ENCODE measurements at regions not wholly inside any gene's neighbourhood (a gene's known extent, or its start where the extent isn't known, plus 50 kb on each side); places are given as distances from the start of the nearest gene placed in this dataset.
A peak's percentile ranks its signal among the peaks of the same experiment; 100 is the strongest.
"Not testable (repeated sequence)": the region's sequence is repeated elsewhere in the genome, so short reads cannot be mapped to it uniquely, and the experiment has no call there.

- DNase-seq (ENCODE audit: extremely low read depth in 1 of 4, low spot score in 3 of 4); POLR2A ChIA-PET; FAIRE-seq; H4K20me1 ChIP-seq (replicated peaks; ENCODE audit: control insufficient read depth, insufficient read depth, low read length); in situ Hi-C loops (cut with MboI); BruUV-seq (replicated peaks); H3K4me3 ChIP-seq; H3K9me1 ChIP-seq (ENCODE audit: control insufficient read depth, insufficient read depth, low read length); H3K4me2 ChIP-seq (ENCODE audit: insufficient read depth, low read length); intact Hi-C loops (cut with micrococcal nuclease); H3K9ac ChIP-seq (ENCODE audit: insufficient read depth in 1 of 2, low read depth in 2 of 2, low read length in 2 of 2); H3K27ac ChIP-seq (ENCODE audit: extremely low read depth, low read depth, low read length); H3K36me3 ChIP-seq (ENCODE audit: control insufficient read depth, insufficient read depth, low read length); H3K79me2 ChIP-seq (ENCODE audit: control insufficient read depth, insufficient read depth, low read length); ATAC-seq; CTCF ChIA-PET (ENCODE audit: low intra/inter-chr PET ratio); H3K4me1 ChIP-seq (replicated peaks in 1 of 2; ENCODE audit: control insufficient read depth in 2 of 2, insufficient read depth in 2 of 2, low read length in 2 of 2); H3K9me3 ChIP-seq (replicated peaks; ENCODE audit: control insufficient read depth, insufficient read depth, low read depth, low read length): not testable (repeated sequence)
- Histone ChIP-seq H3K27me3 (ENCODE audit: control insufficient read depth in 2 of 2, insufficient read depth in 2 of 2, low read length in 2 of 2) (peaks cover 9 to 32% of the 10 kb centered on the region in 2 experiments; a peak in 4 of 5 replicates), H2AFZ (ENCODE audit: low read depth, low read length) (peak overlapping the region; percentile 45; the same call in 1 of the 2 replicates)
- 0 out of 2 replicates have a peak, but pooled peaks have one; percentile 18 for TF ChIP-seq L3MBTL2 (IDR thresholded peaks at IDR 0.05)
- WGBS (ENCODE audit: insufficient coverage, low coverage, missing lambda C conversion rate): 35% methylated on average over 4 of the region's 4 CpGs
Measured at GRCh38 chr19:14270557-14270956, 64.6 kb upstream of the ADGRL1 start.

DNA sequence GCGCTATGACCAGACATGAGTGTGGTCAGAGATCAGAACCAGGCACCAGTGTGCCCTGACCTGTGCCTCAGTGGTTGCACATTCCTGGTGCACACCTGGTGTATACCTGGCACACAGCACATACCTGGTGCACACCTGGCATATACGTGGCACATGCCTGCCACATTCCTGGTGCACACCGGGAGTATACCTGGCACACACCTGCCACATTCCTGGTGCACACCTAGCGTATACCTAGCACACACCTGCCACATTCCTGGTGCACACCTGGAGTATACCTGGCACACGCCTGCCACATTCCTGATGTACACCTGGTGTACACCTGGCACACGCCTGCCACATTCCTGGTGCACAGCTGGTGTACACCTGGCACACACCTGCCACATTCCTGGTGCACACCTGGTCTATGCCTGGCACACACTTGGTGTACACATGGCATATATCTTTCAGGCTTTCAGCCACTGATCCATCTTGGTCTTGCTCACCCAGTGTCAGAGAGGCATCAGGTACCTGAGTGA lies 61.3 kb upstream of the ADGRL1 start:
- H3K36me3 ChIP-seq (ENCODE audit: control insufficient read depth, insufficient read depth, low read length): no peaks in the 10 kb centered on the region
- ATAC-seq (no peak), FAIRE-seq (no peak), DNase-seq (ENCODE audit: extremely low read depth in 1 of 4, low spot score in 3 of 4) (no peak)
- H3K4me1 ChIP-seq (replicated peaks in 1 of 2; ENCODE audit: control insufficient read depth in 2 of 2, insufficient read depth in 2 of 2, low read length in 2 of 2): peaks cover 0 to 9% of the 10 kb centered on the region in 2 experiments; a peak in 3 of 5 replicates
- no peaks in the 10 kb centered on the region for H3K79me2 ChIP-seq (ENCODE audit: control insufficient read depth, insufficient read depth, low read length)
- no peak overlapping the region for H3K4me3 ChIP-seq
- H3K9me1 ChIP-seq (ENCODE audit: control insufficient read depth, insufficient read depth, low read length): no peaks in the 10 kb centered on the region
- POLR2A ChIA-PET: interaction anchor here (0.5 kb wide), 1 partner anchor 123 kb away, joined by 3 read pairs; no protein-coding TSS in a partner anchor
- H4K20me1 ChIP-seq (replicated peaks; ENCODE audit: control insufficient read depth, insufficient read depth, low read length): no peaks in the 10 kb centered on the region
- BruUV-seq (replicated peaks): no TSS peak
- no peak overlapping the region for H3K27ac ChIP-seq (ENCODE audit: extremely low read depth, low read depth, low read length)
- intact Hi-C loops (cut with micrococcal nuclease): no loop called here
- no peak overlapping the region for H3K4me2 ChIP-seq (ENCODE audit: insufficient read depth, low read length)
- no peak overlapping the region for H3K9ac ChIP-seq (ENCODE audit: insufficient read depth in 1 of 2, low read depth in 2 of 2, low read length in 2 of 2)
- no peak overlapping the region for H2AFZ ChIP-seq (ENCODE audit: low read depth, low read length)
- 0% methylated on average over 6 of the region's 6 CpGs for WGBS (ENCODE audit: insufficient coverage, low coverage, missing lambda C conversion rate)
- CTCF ChIA-PET (ENCODE audit: low intra/inter-chr PET ratio): no interaction called here
- peak in 1 of 2 experiments; percentile 81; a peak in 1 of 4 replicates for TF ChIP-seq TEAD1 (CRISPR knock-in tag; IDR thresholded peaks at IDR 0.05)
- peak; percentile 73; the same call in 1 of the 2 replicates for TF ChIP-seq ZEB2 (IDR thresholded peaks at IDR 0.05)
- 0 out of 2 replicates have a peak, but pooled peaks have one; percentile 28 for TF ChIP-seq CTBP1 (IDR thresholded peaks at IDR 0.05; ENCODE audit: borderline replicate concordance)
- TF ChIP-seq ZC3H8 (IDR thresholded peaks at IDR 0.05): no peak
- no peak for TF ChIP-seq STAT6 (CRISPR knock-in tag; IDR thresholded peaks at IDR 0.05)
- no peak for TF ChIP-seq ZFPM2 (CRISPR knock-in tag; IDR thresholded peaks at IDR 0.05)
- H3K27me3 ChIP-seq (ENCODE audit: control insufficient read depth in 2 of 2, insufficient read depth in 2 of 2, low read length in 2 of 2): peaks cover 17 to 40% of the 10 kb centered on the region in 2 experiments; a peak in 4 of 5 replicates
- no peaks in the 10 kb centered on the region for H3K9me3 ChIP-seq (replicated peaks; ENCODE audit: control insufficient read depth, insufficient read depth, low read depth, low read length)
- in situ Hi-C loops (cut with MboI): no loop called here

Measured in K562 (cell line).